ENCODE measurements at regions not wholly inside any gene's neighbourhood (a gene's known extent, or its start where the extent isn't known, plus 50 kb on each side); places are given as distances from the start of the nearest gene placed in this dataset.
"Not testable (repeated sequence)": the region's sequence is repeated elsewhere in the genome, so short reads cannot be mapped to it uniquely, and the experiment has no call there.

GRCh38 chr12:127165567-127166392 lies 1101.2 kb upstream of the TMEM132C start:
- H3K9me3 Mint-ChIP-seq (ENCODE audit: low read depth): peaks cover 7% of the 10 kb centered on the region
- peak; percentile 92 for DNase-seq (ENCODE audit: low spot score, unreplicated experiment)

GRCh38 chr12:127169321-127170181 lies 1097.4 kb upstream of the TMEM132C start:
- Mint-ChIP-seq H3K9me3 (ENCODE audit: low read depth) (peaks cover 3% of the 10 kb centered on the region), H3K27me3 (no peaks in the 10 kb centered on the region), H3K36me3 (ENCODE audit: insufficient read depth) (no peaks in the 10 kb centered on the region), H3K4me1 (ENCODE audit: low read depth) (peaks cover 2% of the 10 kb centered on the region), H3K4me3 (ENCODE audit: low read depth) (no peak overlapping the region), H3K27ac (no peak overlapping the region)
- no peak for DNase-seq (ENCODE audit: low spot score, unreplicated experiment)
- no peak for TF ChIP-seq CTCF (IDR thresholded peaks at IDR 0.05; ENCODE audit: unreplicated experiment)

More at GRCh38 chr12:127165567-127166392, 1101.2 kb upstream of the TMEM132C start:
- H3K4me3 Mint-ChIP-seq (ENCODE audit: low read depth): peak overlapping the region; percentile 66
- peak overlapping the region; percentile 92 for H3K27ac Mint-ChIP-seq
- peaks cover 3% of the 10 kb centered on the region for H3K4me1 Mint-ChIP-seq (ENCODE audit: low read depth)
- TF ChIP-seq CTCF (IDR thresholded peaks at IDR 0.05; ENCODE audit: unreplicated experiment): no peak
- no peaks in the 10 kb centered on the region for H3K27me3 Mint-ChIP-seq
- H3K36me3 Mint-ChIP-seq (ENCODE audit: insufficient read depth): peaks cover 4% of the 10 kb centered on the region

DNA sequence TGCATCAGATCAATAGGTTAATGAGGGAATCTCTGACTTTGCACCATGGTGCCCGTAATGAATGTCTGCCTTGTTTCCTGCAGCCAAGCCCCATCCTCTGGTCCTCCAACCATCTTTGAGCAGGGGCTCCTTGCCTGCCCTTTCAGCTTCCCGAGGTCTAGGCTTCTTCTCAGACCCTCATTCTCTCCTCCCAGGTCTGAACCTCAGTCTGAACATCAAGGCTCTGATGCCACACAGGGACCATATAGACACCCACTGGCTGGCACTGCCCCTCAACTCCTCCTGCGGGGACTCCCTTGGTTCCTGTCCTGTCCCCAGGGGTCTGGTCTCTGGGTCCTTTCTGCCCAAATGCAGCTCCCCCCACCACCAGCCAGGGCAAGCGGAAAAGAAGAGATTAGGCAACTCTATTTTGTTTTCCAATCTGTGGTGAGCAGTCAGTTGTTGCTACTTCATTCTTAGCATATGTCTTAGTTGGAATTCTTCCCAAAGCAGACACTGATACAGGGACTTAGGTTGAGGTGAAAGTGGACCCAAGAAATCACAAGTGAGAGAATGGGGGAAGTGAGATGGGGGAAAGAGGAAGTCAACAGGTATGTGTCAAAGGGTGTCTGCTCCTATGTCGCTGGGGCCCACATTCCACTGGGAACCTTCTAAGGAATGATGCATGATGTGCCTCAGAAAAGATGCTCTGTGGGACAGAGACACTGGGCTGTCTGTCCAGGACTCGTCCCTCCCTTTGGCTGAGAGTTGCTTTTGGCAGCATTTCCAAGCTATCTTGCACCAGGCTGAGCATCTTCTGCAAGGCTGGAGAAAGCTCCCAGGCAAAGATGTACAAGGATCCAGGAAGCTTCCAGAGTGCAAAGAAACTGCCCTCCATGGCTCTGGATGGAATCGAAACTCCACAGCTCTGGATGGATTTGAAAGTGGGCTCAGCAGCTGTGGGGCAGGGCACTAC lies 1096.5 kb upstream of the TMEM132C start:
- H3K4me1 Mint-ChIP-seq (ENCODE audit: low read depth): peaks cover 2% of the 10 kb centered on the region
- H3K4me3 Mint-ChIP-seq (ENCODE audit: low read depth): no peak overlapping the region
- no peak for TF ChIP-seq CTCF (IDR thresholded peaks at IDR 0.05; ENCODE audit: unreplicated experiment)
- H3K27me3 Mint-ChIP-seq: no peaks in the 10 kb centered on the region
- H3K27ac Mint-ChIP-seq: no peak overlapping the region
- no peak for DNase-seq (ENCODE audit: low spot score, unreplicated experiment)
- H3K9me3 Mint-ChIP-seq (ENCODE audit: low read depth): peaks cover 6% of the 10 kb centered on the region
- no peaks in the 10 kb centered on the region for H3K36me3 Mint-ChIP-seq (ENCODE audit: insufficient read depth)

DNA sequence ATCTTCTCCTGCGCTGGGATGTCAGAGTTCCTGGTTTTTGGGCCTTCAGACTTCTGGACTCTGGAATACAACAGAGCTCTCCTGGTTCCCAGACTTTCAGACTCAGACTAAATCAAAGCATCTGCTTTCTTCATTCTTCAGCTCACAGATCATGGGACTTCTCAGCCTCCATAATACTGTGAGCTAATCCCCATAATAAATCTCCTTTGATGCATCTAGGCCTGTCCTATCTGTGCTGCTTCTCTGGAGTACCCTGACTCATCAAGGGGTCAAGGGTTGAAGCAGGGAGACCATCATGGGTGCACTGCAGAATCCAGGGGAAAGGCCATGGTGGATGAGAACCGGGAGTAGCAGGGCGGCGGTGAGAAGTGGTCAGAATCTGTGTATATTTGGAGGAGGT lies 1094.1 kb upstream of the TMEM132C start:
- Mint-ChIP-seq H3K36me3 (ENCODE audit: insufficient read depth) (peaks cover 3% of the 10 kb centered on the region), H3K4me1 (ENCODE audit: low read depth) (no peaks in the 10 kb centered on the region), H3K9me3 (ENCODE audit: low read depth) (peaks cover 14% of the 10 kb centered on the region), H3K4me3 (ENCODE audit: low read depth) (no peak overlapping the region), H3K27me3 (no peaks in the 10 kb centered on the region), H3K27ac (no peak overlapping the region)
- no peak for DNase-seq (ENCODE audit: low spot score, unreplicated experiment)
- TF ChIP-seq CTCF (IDR thresholded peaks at IDR 0.05; ENCODE audit: unreplicated experiment): no peak

DNA sequence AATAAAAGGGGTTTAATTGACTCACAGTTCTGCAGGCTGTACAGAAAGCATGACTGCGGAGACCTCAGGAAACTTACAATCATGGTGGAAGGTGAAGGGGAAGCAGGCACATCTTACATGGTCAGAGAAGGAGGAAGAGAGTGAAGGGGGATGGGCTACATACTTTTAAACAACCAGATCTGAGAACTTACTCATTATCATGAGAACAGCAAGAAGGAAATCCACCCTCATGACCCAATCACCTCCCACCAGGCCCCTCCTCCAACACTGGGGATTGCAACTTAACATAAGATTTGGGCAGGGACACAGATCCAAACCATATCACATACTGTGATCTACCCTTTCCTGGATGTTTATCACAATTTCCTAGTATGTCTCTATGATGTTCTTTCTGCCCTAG lies 1093.0 kb upstream of the TMEM132C start:
- DNase-seq (ENCODE audit: low spot score, unreplicated experiment); H3K27me3 Mint-ChIP-seq; H3K4me1 Mint-ChIP-seq (ENCODE audit: low read depth); H3K27ac Mint-ChIP-seq; H3K36me3 Mint-ChIP-seq (ENCODE audit: insufficient read depth); H3K4me3 Mint-ChIP-seq (ENCODE audit: low read depth): not testable (repeated sequence)
- H3K9me3 Mint-ChIP-seq (ENCODE audit: low read depth): peaks cover 14% of the 10 kb centered on the region

Data from progenitor cell of endocrine pancreas (in vitro differentiated cells).